ENCODE measurements at regions not wholly inside any gene's neighbourhood (a gene's known extent, or its start where the extent isn't known, plus 50 kb on each side); places are given as distances from the start of the nearest gene placed in this dataset.

DNA sequence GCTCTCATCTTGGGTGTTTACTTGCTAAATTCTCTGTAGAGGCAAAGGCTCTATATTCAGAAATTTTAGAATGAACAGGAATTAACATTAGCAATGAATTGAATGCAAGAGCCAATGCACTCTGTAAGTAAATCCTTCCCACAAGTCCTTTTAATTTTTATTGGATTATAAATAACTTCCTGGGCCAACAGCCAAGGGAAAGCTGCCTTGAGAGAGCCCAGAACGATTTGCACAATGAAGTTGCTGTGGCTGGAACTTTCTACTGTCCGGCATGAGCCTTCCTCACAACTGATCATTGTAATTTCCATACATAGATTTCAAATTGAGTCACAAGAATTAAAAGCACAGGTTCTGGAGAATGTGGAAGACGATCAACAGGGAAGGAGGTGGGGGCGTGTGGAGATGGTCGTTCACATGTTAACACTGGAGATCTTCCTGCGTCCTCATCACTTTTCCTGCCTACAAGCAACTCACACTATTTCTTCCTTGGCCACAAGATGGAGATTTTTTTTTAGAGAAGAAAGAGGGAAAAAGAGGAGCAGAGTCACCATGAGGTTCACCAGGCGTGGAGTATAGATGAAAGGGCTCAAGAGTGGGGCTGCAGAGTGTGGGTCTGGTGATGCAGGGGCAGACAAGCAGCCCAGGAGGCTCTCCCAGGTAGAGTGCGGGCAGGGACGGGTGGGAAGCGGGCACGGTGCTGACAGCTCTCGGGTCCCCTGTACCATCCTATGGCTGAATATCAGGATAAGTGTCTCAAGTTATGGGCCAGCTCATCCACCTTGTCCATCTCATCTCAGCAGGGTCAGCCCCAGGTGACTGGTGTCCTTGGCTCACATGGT lies 110.7 kb downstream of the SOX1 start:
- H3K4me3 Mint-ChIP-seq = no peak overlapping the region
- 86% methylated on average over 8 of the region's 12 CpGs for WGBS (ENCODE audit: insufficient coverage)
- Histone ChIP-seq H3K27me3 (ENCODE audit: control insufficient read depth, insufficient read depth, low read length) (no peaks in the 10 kb centered on the region), H3K36me3 (ENCODE audit: control insufficient read depth, insufficient read depth, low read length) (no peaks in the 10 kb centered on the region), H3K9me3 (ENCODE audit: control insufficient read depth, insufficient read depth, low read length) (peaks cover 2% of the 10 kb centered on the region), H3K4me1 (ENCODE audit: control insufficient read depth, insufficient read depth, low read length) (no peaks in the 10 kb centered on the region), H3K4me3 (ENCODE audit: low read length) (no peak overlapping the region), H3K27ac (ENCODE audit: low read length) (no peak overlapping the region)
- H3K36me3 Mint-ChIP-seq = no peaks in the 10 kb centered on the region
- no peak overlapping the region for H3K27ac Mint-ChIP-seq
- intact Hi-C loops (cut with micrococcal nuclease) = no loop called here
- no peak for DNase-seq
- H3K4me1 Mint-ChIP-seq = no peaks in the 10 kb centered on the region
- H3K27me3 Mint-ChIP-seq (ENCODE audit: low read depth in 2 of 2) = peaks cover 3 to 6% of the 10 kb centered on the region in 2 donors
- peaks cover 2% of the 10 kb centered on the region in 2 donors for H3K9me3 Mint-ChIP-seq
- no peak for ATAC-seq
- TF ChIP-seq, protein P1, sequence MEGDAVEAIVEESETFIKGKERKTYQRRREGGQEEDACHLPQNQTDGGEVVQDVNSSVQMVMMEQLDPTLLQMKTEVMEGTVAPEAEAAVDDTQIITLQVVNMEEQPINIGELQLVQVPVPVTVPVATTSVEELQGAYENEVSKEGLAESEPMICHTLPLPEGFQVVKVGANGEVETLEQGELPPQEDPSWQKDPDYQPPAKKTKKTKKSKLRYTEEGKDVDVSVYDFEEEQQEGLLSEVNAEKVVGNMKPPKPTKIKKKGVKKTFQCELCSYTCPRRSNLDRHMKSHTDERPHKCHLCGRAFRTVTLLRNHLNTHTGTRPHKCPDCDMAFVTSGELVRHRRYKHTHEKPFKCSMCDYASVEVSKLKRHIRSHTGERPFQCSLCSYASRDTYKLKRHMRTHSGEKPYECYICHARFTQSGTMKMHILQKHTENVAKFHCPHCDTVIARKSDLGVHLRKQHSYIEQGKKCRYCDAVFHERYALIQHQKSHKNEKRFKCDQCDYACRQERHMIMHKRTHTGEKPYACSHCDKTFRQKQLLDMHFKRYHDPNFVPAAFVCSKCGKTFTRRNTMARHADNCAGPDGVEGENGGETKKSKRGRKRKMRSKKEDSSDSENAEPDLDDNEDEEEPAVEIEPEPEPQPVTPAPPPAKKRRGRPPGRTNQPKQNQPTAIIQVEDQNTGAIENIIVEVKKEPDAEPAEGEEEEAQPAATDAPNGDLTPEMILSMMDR (IDR thresholded peaks at IDR 0.05) = no peak

DNA sequence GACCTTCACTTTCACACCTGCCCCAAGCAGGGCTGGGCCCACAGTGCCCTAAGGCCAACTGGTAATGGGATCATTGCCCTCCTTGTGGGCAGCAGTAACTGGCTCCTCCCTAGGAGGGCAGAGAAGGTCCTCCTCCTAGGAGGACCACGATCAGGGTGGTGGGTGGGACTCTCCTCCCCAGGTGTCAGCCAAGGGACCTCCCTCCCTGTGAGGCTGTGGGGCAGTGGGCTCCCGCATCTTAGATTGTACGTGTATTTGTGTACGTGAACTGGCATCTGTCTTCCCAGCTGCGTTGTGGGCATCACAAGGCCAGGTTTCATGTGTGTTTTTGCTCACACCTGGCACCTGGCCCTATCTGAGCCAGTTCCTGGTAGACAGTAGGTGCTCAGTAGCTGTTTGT lies 111.8 kb downstream of the SOX1 start:
- peaks cover 3 to 6% of the 10 kb centered on the region in 2 donors for H3K27me3 Mint-ChIP-seq (ENCODE audit: low read depth in 2 of 2)
- ATAC-seq = no peak
- no peaks in the 10 kb centered on the region for H3K36me3 Mint-ChIP-seq
- Histone ChIP-seq H3K27me3 (ENCODE audit: control insufficient read depth, insufficient read depth, low read length) (no peaks in the 10 kb centered on the region), H3K4me1 (ENCODE audit: control insufficient read depth, insufficient read depth, low read length) (no peaks in the 10 kb centered on the region), H3K4me3 (ENCODE audit: low read length) (no peak overlapping the region), H3K27ac (ENCODE audit: low read length) (no peak overlapping the region), H3K36me3 (ENCODE audit: control insufficient read depth, insufficient read depth, low read length) (no peaks in the 10 kb centered on the region), H3K9me3 (ENCODE audit: control insufficient read depth, insufficient read depth, low read length) (peaks cover 2% of the 10 kb centered on the region)
- H3K4me3 Mint-ChIP-seq = no peak overlapping the region
- intact Hi-C loops (cut with micrococcal nuclease) = no loop called here
- WGBS (ENCODE audit: insufficient coverage) = 87% methylated on average over 5 of the region's 5 CpGs
- H3K9me3 Mint-ChIP-seq = peaks cover under 1 to 2% of the 10 kb centered on the region in 2 donors
- TF ChIP-seq, protein P1 (IDR thresholded peaks at IDR 0.05) = no peak
- no peak for DNase-seq
- H3K4me1 Mint-ChIP-seq = no peaks in the 10 kb centered on the region
- H3K27ac Mint-ChIP-seq = no peak overlapping the region

DNA sequence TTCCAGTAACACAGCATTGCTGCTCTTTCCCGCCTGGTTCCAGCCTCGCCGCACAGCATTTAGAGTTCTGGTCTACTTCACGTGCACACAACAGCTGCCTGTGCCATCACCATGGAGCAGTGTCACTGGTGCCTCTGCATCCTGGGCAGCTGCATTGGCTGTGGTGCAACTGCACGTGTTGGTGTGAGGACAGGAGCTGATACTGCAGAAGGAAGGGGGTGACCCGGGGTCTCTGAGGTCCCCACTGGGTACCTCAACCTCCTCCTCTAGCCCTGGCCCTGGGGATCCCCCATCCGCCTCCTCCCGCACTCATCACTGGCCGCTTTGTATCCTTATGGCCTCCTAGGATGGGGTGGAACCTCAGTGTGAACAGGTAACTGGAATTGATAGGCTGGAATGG lies 112.5 kb downstream of the SOX1 start:
- intact Hi-C loops (cut with micrococcal nuclease) = no loop called here
- Histone ChIP-seq H3K4me3 (ENCODE audit: low read length) (no peak overlapping the region), H3K4me1 (ENCODE audit: control insufficient read depth, insufficient read depth, low read length) (no peaks in the 10 kb centered on the region), H3K27me3 (ENCODE audit: control insufficient read depth, insufficient read depth, low read length) (no peaks in the 10 kb centered on the region), H3K9me3 (ENCODE audit: control insufficient read depth, insufficient read depth, low read length) (no peaks in the 10 kb centered on the region), H3K36me3 (ENCODE audit: control insufficient read depth, insufficient read depth, low read length) (no peaks in the 10 kb centered on the region), H3K27ac (ENCODE audit: low read length) (no peak overlapping the region)
- no peak for ATAC-seq
- H3K4me1 Mint-ChIP-seq = no peaks in the 10 kb centered on the region
- H3K27me3 Mint-ChIP-seq (ENCODE audit: low read depth in 2 of 2) = peaks cover 3 to 6% of the 10 kb centered on the region in 2 donors
- H3K4me3 Mint-ChIP-seq = no peak overlapping the region
- no peak overlapping the region for H3K27ac Mint-ChIP-seq
- H3K36me3 Mint-ChIP-seq = no peaks in the 10 kb centered on the region
- 80% methylated on average over 6 of the region's 9 CpGs for WGBS (ENCODE audit: insufficient coverage)
- H3K9me3 Mint-ChIP-seq = no peaks in the 10 kb centered on the region
- DNase-seq = no peak
- TF ChIP-seq, protein P1 (IDR thresholded peaks at IDR 0.05) = no peak

DNA sequence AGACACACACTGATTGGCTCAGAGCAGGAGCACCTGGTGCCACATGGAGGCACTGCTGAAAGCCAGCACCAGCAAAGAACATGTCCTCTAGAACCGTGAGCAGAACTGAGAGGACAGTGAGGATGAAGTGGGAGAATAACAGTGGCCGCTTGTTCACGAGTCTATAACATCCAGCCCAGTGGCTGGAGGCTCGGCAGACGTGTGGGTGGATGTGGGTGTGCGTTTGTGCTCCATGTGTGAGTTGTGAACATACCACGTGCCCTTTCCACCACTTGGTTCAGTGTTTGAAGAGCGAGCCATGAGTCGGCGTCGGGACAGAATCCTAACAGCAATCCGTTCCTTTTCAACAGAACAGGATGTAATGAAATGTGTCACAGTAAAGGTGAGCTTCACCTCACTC lies 113.0 kb downstream of the SOX1 start:
- Mint-ChIP-seq H3K27ac (no peak overlapping the region), H3K4me1 (no peaks in the 10 kb centered on the region), H3K36me3 (no peaks in the 10 kb centered on the region), H3K9me3 (no peaks in the 10 kb centered on the region), H3K27me3 (ENCODE audit: low read depth in 2 of 2) (peaks cover 2 to 6% of the 10 kb centered on the region in 2 donors), H3K4me3 (no peak overlapping the region)
- ATAC-seq (no peak), DNase-seq (no peak)
- TF ChIP-seq, protein P1 (IDR thresholded peaks at IDR 0.05) = no peak
- Histone ChIP-seq H3K4me3 (ENCODE audit: low read length) (no peak overlapping the region), H3K4me1 (ENCODE audit: control insufficient read depth, insufficient read depth, low read length) (no peaks in the 10 kb centered on the region), H3K9me3 (ENCODE audit: control insufficient read depth, insufficient read depth, low read length) (no peaks in the 10 kb centered on the region), H3K27me3 (ENCODE audit: control insufficient read depth, insufficient read depth, low read length) (no peaks in the 10 kb centered on the region), H3K27ac (ENCODE audit: low read length) (no peak overlapping the region), H3K36me3 (ENCODE audit: control insufficient read depth, insufficient read depth, low read length) (no peaks in the 10 kb centered on the region)
- 81% methylated on average over 12 of the region's 12 CpGs for WGBS (ENCODE audit: insufficient coverage)
- intact Hi-C loops (cut with micrococcal nuclease) = no loop called here
